Ovary (tissue), 3 donors: ENCODE measurements at regions not wholly inside any gene's neighbourhood (a gene's known extent, or its start where the extent isn't known, plus 50 kb on each side); places are given as distances from the start of the nearest gene placed in this dataset.

Source experiments
- EP300 ChIP-seq: sonication (generic); formaldehyde crosslinking; IDR thresholded peaks from one replicate; pipeline ENCODE4 v1.6.1; 2017; ENCODE audit warnings: antibody characterized with exemption
- POLR2A ChIP-seq: fragments of 450-650 bp; IDR thresholded peaks from one replicate; pipeline ENCODE4 v1.6.1; 2017; ENCODE audit warnings: antibody characterized with exemption, mild to moderate bottlenecking, moderate library complexity
- TF ChIP-seq, protein P1 (sequence below), 3 donors: fragments of 450-650 bp in 2 of 3; fragments of 200-600 bp in 1 of 3; IDR thresholded peaks; one replicate each; pipeline versions ENCODE4 v1.5.1 to v1.8.0; 2016 to 2022; ENCODE audit warnings: antibody characterized with exemption in 3 of 3, mild to moderate bottlenecking in 1 of 3
- donor health status: DM: no; HTN: no; CAD: no.

DNA sequence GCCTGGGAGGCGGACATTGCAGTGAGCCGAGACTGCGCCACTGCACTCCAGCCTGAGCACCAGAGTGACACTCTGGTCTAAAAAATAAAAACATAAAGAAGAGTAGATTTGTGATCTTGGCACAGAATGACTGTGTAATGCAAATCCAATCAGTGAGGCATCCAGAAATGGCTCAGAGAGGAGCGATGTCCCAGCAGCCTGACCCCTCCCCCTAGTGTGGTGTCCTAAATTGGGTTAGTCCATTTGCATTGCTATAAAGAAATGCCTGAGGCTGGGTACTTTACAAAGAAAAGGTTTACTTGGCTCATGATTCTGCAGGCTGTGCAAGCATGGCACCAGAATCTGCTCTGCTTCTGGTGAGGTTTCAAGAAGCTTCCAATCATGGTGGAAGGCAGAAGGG lies 59.1 kb upstream of the ZNF30 start:
- TF ChIP-seq, protein P1, sequence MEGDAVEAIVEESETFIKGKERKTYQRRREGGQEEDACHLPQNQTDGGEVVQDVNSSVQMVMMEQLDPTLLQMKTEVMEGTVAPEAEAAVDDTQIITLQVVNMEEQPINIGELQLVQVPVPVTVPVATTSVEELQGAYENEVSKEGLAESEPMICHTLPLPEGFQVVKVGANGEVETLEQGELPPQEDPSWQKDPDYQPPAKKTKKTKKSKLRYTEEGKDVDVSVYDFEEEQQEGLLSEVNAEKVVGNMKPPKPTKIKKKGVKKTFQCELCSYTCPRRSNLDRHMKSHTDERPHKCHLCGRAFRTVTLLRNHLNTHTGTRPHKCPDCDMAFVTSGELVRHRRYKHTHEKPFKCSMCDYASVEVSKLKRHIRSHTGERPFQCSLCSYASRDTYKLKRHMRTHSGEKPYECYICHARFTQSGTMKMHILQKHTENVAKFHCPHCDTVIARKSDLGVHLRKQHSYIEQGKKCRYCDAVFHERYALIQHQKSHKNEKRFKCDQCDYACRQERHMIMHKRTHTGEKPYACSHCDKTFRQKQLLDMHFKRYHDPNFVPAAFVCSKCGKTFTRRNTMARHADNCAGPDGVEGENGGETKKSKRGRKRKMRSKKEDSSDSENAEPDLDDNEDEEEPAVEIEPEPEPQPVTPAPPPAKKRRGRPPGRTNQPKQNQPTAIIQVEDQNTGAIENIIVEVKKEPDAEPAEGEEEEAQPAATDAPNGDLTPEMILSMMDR (IDR thresholded peaks at IDR 0.05), result no peak
- TF ChIP-seq POLR2A (no peak), EP300 (no peak)
